ENCODE measurements at regions not wholly inside any gene's neighbourhood (a gene's known extent, or its start where the extent isn't known, plus 50 kb on each side); places are given as distances from the start of the nearest gene placed in this dataset.

DNA sequence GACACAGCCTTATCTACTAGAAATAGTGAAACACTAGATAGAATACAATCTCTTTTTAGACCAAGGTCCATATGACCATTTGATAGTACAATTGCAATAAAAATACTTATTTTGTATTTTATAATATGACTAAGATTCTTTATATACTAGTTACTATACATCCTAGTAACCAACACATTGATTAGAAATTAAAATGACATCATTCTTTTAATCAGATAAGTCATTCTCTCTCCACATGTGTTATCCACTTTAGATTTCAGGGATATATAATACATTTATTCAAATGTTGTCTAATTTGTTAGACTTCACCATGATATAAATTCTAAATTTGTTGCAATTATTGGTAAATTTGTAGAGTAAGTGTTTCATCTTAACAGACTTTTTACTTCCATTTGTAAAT, 276.2 kb upstream of the DPH6 start:
- TF ChIP-seq, protein P1, sequence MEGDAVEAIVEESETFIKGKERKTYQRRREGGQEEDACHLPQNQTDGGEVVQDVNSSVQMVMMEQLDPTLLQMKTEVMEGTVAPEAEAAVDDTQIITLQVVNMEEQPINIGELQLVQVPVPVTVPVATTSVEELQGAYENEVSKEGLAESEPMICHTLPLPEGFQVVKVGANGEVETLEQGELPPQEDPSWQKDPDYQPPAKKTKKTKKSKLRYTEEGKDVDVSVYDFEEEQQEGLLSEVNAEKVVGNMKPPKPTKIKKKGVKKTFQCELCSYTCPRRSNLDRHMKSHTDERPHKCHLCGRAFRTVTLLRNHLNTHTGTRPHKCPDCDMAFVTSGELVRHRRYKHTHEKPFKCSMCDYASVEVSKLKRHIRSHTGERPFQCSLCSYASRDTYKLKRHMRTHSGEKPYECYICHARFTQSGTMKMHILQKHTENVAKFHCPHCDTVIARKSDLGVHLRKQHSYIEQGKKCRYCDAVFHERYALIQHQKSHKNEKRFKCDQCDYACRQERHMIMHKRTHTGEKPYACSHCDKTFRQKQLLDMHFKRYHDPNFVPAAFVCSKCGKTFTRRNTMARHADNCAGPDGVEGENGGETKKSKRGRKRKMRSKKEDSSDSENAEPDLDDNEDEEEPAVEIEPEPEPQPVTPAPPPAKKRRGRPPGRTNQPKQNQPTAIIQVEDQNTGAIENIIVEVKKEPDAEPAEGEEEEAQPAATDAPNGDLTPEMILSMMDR (IDR thresholded peaks at IDR 0.05): no peak
- no peak for TF ChIP-seq POLR2A (IDR thresholded peaks at IDR 0.05; ENCODE audit: low read depth)
- no peak for TF ChIP-seq POLR2AphosphoS5 (IDR thresholded peaks at IDR 0.05)
- no peak for TF ChIP-seq EP300 (IDR thresholded peaks at IDR 0.05)

Measured in esophagus muscularis mucosa (tissue), 4 donors.